ENCODE measurements at regions not wholly inside any gene's neighbourhood (a gene's known extent, or its start where the extent isn't known, plus 50 kb on each side); places are given as distances from the start of the nearest gene placed in this dataset.
"Not testable (repeated sequence)": the region's sequence is repeated elsewhere in the genome, so short reads cannot be mapped to it uniquely, and the experiment has no call there.

GRCh38 chr9:85805134-85806005 is 63.6 kb upstream of the AGTPBP1 start:
- not testable (repeated sequence) for TF ChIP-seq ZFX (IDR thresholded peaks at IDR 0.05; ENCODE audit: borderline replicate concordance)
- TF ChIP-seq, protein P1, sequence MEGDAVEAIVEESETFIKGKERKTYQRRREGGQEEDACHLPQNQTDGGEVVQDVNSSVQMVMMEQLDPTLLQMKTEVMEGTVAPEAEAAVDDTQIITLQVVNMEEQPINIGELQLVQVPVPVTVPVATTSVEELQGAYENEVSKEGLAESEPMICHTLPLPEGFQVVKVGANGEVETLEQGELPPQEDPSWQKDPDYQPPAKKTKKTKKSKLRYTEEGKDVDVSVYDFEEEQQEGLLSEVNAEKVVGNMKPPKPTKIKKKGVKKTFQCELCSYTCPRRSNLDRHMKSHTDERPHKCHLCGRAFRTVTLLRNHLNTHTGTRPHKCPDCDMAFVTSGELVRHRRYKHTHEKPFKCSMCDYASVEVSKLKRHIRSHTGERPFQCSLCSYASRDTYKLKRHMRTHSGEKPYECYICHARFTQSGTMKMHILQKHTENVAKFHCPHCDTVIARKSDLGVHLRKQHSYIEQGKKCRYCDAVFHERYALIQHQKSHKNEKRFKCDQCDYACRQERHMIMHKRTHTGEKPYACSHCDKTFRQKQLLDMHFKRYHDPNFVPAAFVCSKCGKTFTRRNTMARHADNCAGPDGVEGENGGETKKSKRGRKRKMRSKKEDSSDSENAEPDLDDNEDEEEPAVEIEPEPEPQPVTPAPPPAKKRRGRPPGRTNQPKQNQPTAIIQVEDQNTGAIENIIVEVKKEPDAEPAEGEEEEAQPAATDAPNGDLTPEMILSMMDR (IDR thresholded peaks at IDR 0.05) = not testable (repeated sequence)
